Transverse colon (tissue), 4 donors: ENCODE measurements at regions not wholly inside any gene's neighbourhood (a gene's known extent, or its start where the extent isn't known, plus 50 kb on each side); places are given as distances from the start of the nearest gene placed in this dataset.

Experiments used
- DNase-seq: peaks from one replicate; pipeline ENCODE4 v3.0.0-alpha.2; 2019
- H3K27ac ChIP-seq, 4 donors: fragments of 200-600 bp; sonication (generic); 2 replicates each; pipeline ENCODE4 v1.5.1; 2016 to 2018; ENCODE audit warnings: inconsistent platforms in 4 of 4
- H3K27me3 ChIP-seq: fragments of 200-600 bp; sonication (generic); 2 replicates; pipeline ENCODE4 v1.5.1; 2017; ENCODE audit warnings: inconsistent platforms
- H3K36me3 ChIP-seq, 4 donors: fragments of 200-600 bp; sonication (generic); 2 replicates each; pipeline ENCODE4 v1.5.1; 2017 to 2019; ENCODE audit warnings: inconsistent platforms in 4 of 4
- H3K4me1 ChIP-seq, 4 donors: fragments of 200-600 bp; sonication (generic); 2 replicates each; pipeline ENCODE4 v1.5.1; 2017 to 2020; ENCODE audit warnings: inconsistent platforms in 4 of 4
- H3K4me3 ChIP-seq, 4 donors: fragments of 200-600 bp; sonication (generic); 1 replicate in 1 of 4; 2 replicates in 3 of 4; pipeline versions ENCODE4 v1.5.1 to v1.6.1; 2017 to 2019; ENCODE audit warnings: inconsistent platforms in 4 of 4
- H3K9me3 ChIP-seq, 2 donors: fragments of 200-600 bp; sonication (generic); 2 replicates each; pipeline ENCODE4 v1.5.1; 2017 to 2019; ENCODE audit warnings: inconsistent platforms in 2 of 2
- EP300 ChIP-seq: sonication (generic); formaldehyde crosslinking; IDR thresholded peaks from one replicate; pipeline ENCODE4 v1.6.1; 2017; ENCODE audit warnings: antibody characterized with exemption, low read depth
- POLR2A ChIP-seq: fragments of 450-650 bp; IDR thresholded peaks from one replicate; pipeline ENCODE4 v1.6.1; 2016; ENCODE audit warnings: antibody characterized with exemption, mild to moderate bottlenecking, moderate library complexity
- POLR2AphosphoS5 ChIP-seq, 3 donors: sonication (generic); formaldehyde crosslinking; IDR thresholded peaks; one replicate each; pipeline ENCODE4 v1.6.1; 2016; ENCODE audit warnings: antibody characterized with exemption in 3 of 3
- WGBS, 2 donors: methylation state at CpG; one replicate each; pipeline ENCODE4 v1.1.5; 2018; ENCODE audit warnings: low coverage in 1 of 2; 5-methylcytosine and 5-hydroxymethylcytosine counted together
- in situ Hi-C, 4 donors: fragments of 200-750 bp; cut with MboI; loops; one replicate each; pipeline versions ENCODE4 v1.15.0 to v1.15.1; 2017; ENCODE audit warnings: low sequenced_read_pairs in 3 of 4, low pct_ligation_motif_present in 1 of 4, low pct_unique_long_range_greater_than_20kb in 1 of 4
- intact Hi-C: fragments of 100-400 bp; cut with DNase I; formaldehyde crosslinking; loops from one replicate; pipeline ENCODE4 v1.15.1; 2023; ENCODE audit warnings: low total_unique reads
- TF ChIP-seq, protein P1 (sequence below), 5 experiments: fragments of 200-600 bp in 3 of 5; fragments of 450-650 bp in 2 of 5; sonication (generic) in 3 of 5; IDR thresholded peaks; 1 replicate in 2 of 5; 2 replicates in 3 of 5; pipeline ENCODE4 v1.5.1; 2016 to 2017; ENCODE audit warnings: antibody characterized with exemption in 5 of 5, inconsistent platforms in 3 of 5, mild to moderate bottlenecking in 2 of 5, moderate library complexity in 1 of 5

GRCh38 chr14:98725676-98726075 lies 546.3 kb downstream of the BCL11B start:
- peaks cover 13% of the 10 kb centered on the region for H3K27me3 ChIP-seq
- in situ Hi-C loops: no loop called here
- no peaks in the 10 kb centered on the region for H3K4me1 ChIP-seq
- no peaks in the 10 kb centered on the region for H3K9me3 ChIP-seq
- no peak overlapping the region for H3K4me3 ChIP-seq
- TF ChIP-seq EP300 (no peak), POLR2A (no peak), POLR2AphosphoS5 (IDR thresholded peaks at IDR 0.05) (no peak)
- TF ChIP-seq, protein P1, sequence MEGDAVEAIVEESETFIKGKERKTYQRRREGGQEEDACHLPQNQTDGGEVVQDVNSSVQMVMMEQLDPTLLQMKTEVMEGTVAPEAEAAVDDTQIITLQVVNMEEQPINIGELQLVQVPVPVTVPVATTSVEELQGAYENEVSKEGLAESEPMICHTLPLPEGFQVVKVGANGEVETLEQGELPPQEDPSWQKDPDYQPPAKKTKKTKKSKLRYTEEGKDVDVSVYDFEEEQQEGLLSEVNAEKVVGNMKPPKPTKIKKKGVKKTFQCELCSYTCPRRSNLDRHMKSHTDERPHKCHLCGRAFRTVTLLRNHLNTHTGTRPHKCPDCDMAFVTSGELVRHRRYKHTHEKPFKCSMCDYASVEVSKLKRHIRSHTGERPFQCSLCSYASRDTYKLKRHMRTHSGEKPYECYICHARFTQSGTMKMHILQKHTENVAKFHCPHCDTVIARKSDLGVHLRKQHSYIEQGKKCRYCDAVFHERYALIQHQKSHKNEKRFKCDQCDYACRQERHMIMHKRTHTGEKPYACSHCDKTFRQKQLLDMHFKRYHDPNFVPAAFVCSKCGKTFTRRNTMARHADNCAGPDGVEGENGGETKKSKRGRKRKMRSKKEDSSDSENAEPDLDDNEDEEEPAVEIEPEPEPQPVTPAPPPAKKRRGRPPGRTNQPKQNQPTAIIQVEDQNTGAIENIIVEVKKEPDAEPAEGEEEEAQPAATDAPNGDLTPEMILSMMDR (IDR thresholded peaks at IDR 0.05): no peak
- no peak overlapping the region for H3K27ac ChIP-seq
- DNase-seq: no peak
- H3K36me3 ChIP-seq: no peaks in the 10 kb centered on the region
- WGBS, 2 donors: 73 to 74% methylated on average over 3 to 9 of the region's 9 CpGs
- intact Hi-C loops: no loop called here

DNA sequence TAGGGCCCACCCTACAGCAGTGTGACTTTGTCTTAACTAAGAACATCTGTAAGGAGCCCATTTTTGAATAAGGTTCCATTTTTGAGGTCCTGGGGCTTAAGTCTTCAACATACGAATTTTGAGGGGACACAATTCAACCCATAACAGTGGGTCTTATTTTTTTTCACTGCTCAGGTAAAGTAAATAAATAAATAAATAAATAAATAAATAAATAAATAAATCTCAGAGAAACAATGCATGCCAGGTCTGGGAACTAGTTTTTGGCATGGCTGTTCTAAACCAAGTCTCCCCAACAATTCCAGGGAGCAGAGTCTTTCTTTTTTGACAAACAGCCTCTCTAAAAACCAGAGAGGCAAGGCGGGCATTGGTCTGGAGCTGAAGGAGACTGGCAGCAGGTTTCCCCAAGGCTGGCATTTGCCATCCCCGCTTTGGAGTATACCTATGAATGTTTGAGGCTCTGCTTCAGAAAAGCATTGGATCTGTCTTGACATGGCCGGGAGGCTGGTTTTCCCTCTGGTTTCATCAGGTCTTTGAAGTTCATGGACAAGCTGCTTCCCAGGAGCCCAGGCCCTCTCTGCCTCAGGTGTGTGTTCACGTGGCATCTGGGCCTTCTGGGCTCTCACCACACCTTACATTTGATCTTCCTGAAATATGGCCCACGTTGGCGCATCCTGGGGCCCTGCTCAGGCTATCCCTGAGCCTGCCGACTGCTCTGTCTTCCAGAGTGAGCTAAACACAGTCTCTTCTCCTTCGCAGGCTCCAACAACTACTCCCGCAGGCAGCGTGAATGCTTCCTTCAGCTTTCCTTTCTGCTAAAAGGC lies 545.2 kb downstream of the BCL11B start:
- intact Hi-C loops: no loop called here
- H3K27ac ChIP-seq: no peak overlapping the region
- no peaks in the 10 kb centered on the region for H3K4me1 ChIP-seq
- no peak for DNase-seq
- no peak overlapping the region for H3K4me3 ChIP-seq
- no peaks in the 10 kb centered on the region for H3K9me3 ChIP-seq
- in situ Hi-C loops: no loop called here
- WGBS, 2 donors: 85 to 90% methylated on average over 5 to 11 of the region's 11 CpGs
- no peak for TF ChIP-seq POLR2A
- TF ChIP-seq, protein P1 (IDR thresholded peaks at IDR 0.05): no peak
- TF ChIP-seq EP300: no peak
- no peak for TF ChIP-seq POLR2AphosphoS5 (IDR thresholded peaks at IDR 0.05)
- no peaks in the 10 kb centered on the region for H3K36me3 ChIP-seq
- peaks cover 13% of the 10 kb centered on the region for H3K27me3 ChIP-seq

DNA sequence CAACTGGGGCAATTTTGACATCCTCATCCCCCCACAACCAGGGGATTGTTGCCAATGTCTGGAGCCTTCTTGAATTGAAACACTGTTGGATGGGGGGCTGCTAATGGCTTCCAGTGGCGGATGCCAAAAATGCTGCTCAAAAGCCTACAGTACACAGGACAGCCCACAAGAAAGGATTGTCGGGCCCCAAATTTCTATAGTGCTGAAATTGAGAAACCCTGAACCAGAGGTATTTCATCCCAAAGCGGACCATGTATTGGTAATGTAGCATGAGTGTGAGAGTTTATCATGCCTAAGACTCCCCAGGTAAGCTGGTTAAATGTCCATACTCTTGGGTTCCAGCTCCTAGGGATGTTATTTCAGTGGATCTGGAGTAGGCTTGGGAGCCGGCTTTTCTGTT lies 544.0 kb downstream of the BCL11B start:
- H3K9me3 ChIP-seq: no peaks in the 10 kb centered on the region
- peaks cover 13% of the 10 kb centered on the region for H3K27me3 ChIP-seq
- 90% methylated on average over 4 of the region's 4 CpGs; no CpG with 5 or more reads in 1 of the 2 donors for WGBS, 2 donors
- no peak overlapping the region for H3K27ac ChIP-seq
- H3K36me3 ChIP-seq: no peaks in the 10 kb centered on the region
- no peaks in the 10 kb centered on the region for H3K4me1 ChIP-seq
- no peak for DNase-seq
- intact Hi-C loops (no loop called here), in situ Hi-C loops (no loop called here)
- TF ChIP-seq POLR2A: no peak
- TF ChIP-seq EP300: no peak
- no peak overlapping the region for H3K4me3 ChIP-seq

GRCh38 chr14:98728836-98729235 lies 543.2 kb downstream of the BCL11B start:
- in situ Hi-C loops: no loop called here
- Histone ChIP-seq H3K4me3 (no peak overlapping the region), H3K4me1 (no peaks in the 10 kb centered on the region), H3K9me3 (no peaks in the 10 kb centered on the region), H3K36me3 (no peaks in the 10 kb centered on the region), H3K27me3 (peaks cover 13% of the 10 kb centered on the region), H3K27ac (no peak overlapping the region)
- WGBS, 2 donors: 90 to 100% methylated on average over 1 to 2 of the region's 2 CpGs
- TF ChIP-seq POLR2A (no peak), POLR2AphosphoS5 (IDR thresholded peaks at IDR 0.05) (no peak), EP300 (no peak)
- TF ChIP-seq, protein P1 (IDR thresholded peaks at IDR 0.05): no peak
- intact Hi-C loops: no loop called here
- no peak for DNase-seq

GRCh38 chr14:98731286-98731685 lies 540.7 kb downstream of the BCL11B start:
- H3K27ac ChIP-seq: no peak overlapping the region
- WGBS, 2 donors: 92 to 95% methylated on average over 4 to 6 of the region's 6 CpGs
- intact Hi-C loops (no loop called here), in situ Hi-C loops (no loop called here)
- no peaks in the 10 kb centered on the region for H3K4me1 ChIP-seq
- no peaks in the 10 kb centered on the region for H3K9me3 ChIP-seq
- no peak overlapping the region for H3K4me3 ChIP-seq
- TF ChIP-seq POLR2A (no peak), EP300 (no peak), POLR2AphosphoS5 (IDR thresholded peaks at IDR 0.05) (no peak)
- TF ChIP-seq, protein P1 (IDR thresholded peaks at IDR 0.05): no peak
- peaks cover 6% of the 10 kb centered on the region for H3K27me3 ChIP-seq
- no peak for DNase-seq
- H3K36me3 ChIP-seq: no peaks in the 10 kb centered on the region
